OCI-LY7 (cell line): ENCODE measurements at regions not wholly inside any gene's neighbourhood (a gene's known extent, or its start where the extent isn't known, plus 50 kb on each side); places are given as distances from the start of the nearest gene placed in this dataset.

Source experiments
- BruUV-seq: library from RNA; stranded (reverse); fragments of 400-500 nt; replicated peaks from 2 replicates; lab custom pipeline; 2021; lab: Mats Ljungman, UMichigan
- CTCF ChIA-PET: fragments of 300-600 bp; sonication (Branson Sonifier 250); formaldehyde crosslinking; loops from one replicate; lab custom pipeline; 2022; ENCODE audit warnings: antibody characterized with exemption; ENCODE audit not compliant: unreplicated experiment; lab: Charles Lee
- POLR2A ChIA-PET: fragments of 300-600 bp; sonication (Branson Sonifier 250); formaldehyde crosslinking; loops from one replicate; lab custom pipeline; 2022; ENCODE audit warnings: antibody characterized with exemption; lab: Charles Lee
- DNase-seq: peaks from one replicate; pipeline ENCODE4 v3.0.0-alpha.2; 2015; ENCODE audit warnings: low spot score
- H2AFZ ChIP-seq: fragments of 200-600 bp; sonication (generic), shearing (Covaris generic); 2 replicates; pipeline ENCODE4 v1.6.1; 2014; ENCODE audit warnings: mild to moderate bottlenecking, antibody characterized with exemption, low read length, moderate library complexity
- H3K27ac ChIP-seq: fragments of 200-600 bp; sonication (generic); 2 replicates; pipeline ENCODE4 v1.5.1; 2014; ENCODE audit warnings: mixed run types, low read depth, mild to moderate bottlenecking, moderate library complexity, low read length, inconsistent platforms; ENCODE audit not compliant: poor library complexity, severe bottlenecking
- H3K36me3 ChIP-seq: fragments of 200-600 bp; sonication (generic); 2 replicates; pipeline ENCODE4 v1.6.1; 2014; ENCODE audit warnings: mild to moderate bottlenecking, antibody characterized with exemption, low read length, moderate library complexity, mixed read lengths; ENCODE audit not compliant: insufficient read depth
- H3K4me1 ChIP-seq: fragments of 200-600 bp; sonication (generic); 2 replicates; pipeline ENCODE4 v1.5.1; 2014; ENCODE audit warnings: mild to moderate bottlenecking, low read length; ENCODE audit not compliant: insufficient read depth, poor library complexity, severe bottlenecking
- H3K4me2 ChIP-seq: fragments of 200-600 bp; sonication (generic); 2 replicates; pipeline ENCODE4 v1.6.1; 2014; ENCODE audit warnings: mild to moderate bottlenecking, low read length
- H3K4me3 ChIP-seq: fragments of 200-600 bp; sonication (generic); 2 replicates; pipeline ENCODE4 v1.5.1; 2014; ENCODE audit warnings: mild to moderate bottlenecking, low read depth, low read length; ENCODE audit not compliant: poor library complexity, severe bottlenecking
- H3K79me2 ChIP-seq: fragments of 200-600 bp; sonication (generic); 2 replicates; pipeline ENCODE4 v1.6.1; 2016; ENCODE audit warnings: low read depth, mild to moderate bottlenecking, low read length, moderate library complexity, mixed read lengths; ENCODE audit not compliant: insufficient read depth
- H3K9me2 ChIP-seq: fragments of 200-600 bp; sonication (generic); 2 replicates; pipeline ENCODE4 v1.6.1; 2016; ENCODE audit warnings: mild to moderate bottlenecking, low read length, mixed read lengths; ENCODE audit not compliant: insufficient read depth
- H3K9me3 ChIP-seq: fragments of 200-600 bp; sonication (generic); 2 replicates; pipeline ENCODE4 v1.6.1; 2014; ENCODE audit warnings: mild to moderate bottlenecking, mixed run types, low read length, mixed read lengths
- H4K20me1 ChIP-seq: fragments of 200-600 bp; sonication (generic); 2 replicates; pipeline ENCODE4 v1.6.1; 2014; ENCODE audit warnings: mild to moderate bottlenecking, antibody characterized with exemption, low read length, moderate library complexity, mixed read lengths; ENCODE audit not compliant: insufficient read depth
- CTCF ChIP-seq: fragments of 200-600 bp; sonication (generic); conservative IDR thresholded peaks from 2 replicates; pipeline ENCODE4 v1.5.1; 2014; ENCODE audit warnings: mild to moderate bottlenecking, antibody characterized with exemption, low read length, moderate library complexity, mixed read lengths
- EZH2phosphoT487 ChIP-seq: fragments of 200-600 bp; sonication (generic); IDR thresholded peaks from 2 replicates; pipeline ENCODE4 v1.6.1; 2018; ENCODE audit warnings: low read depth, borderline replicate concordance, mild to moderate bottlenecking, mixed run types, antibody characterized with exemption, low read length, moderate library complexity, mixed read lengths
- intact Hi-C: fragments of 100-400 bp; cut with micrococcal nuclease; formaldehyde crosslinking; loops from one replicate; pipeline ENCODE4 v1.10.0; 2022; ENCODE audit not compliant: unreplicated experiment

- H3K79me2 ChIP-seq, result no peaks in the 10 kb centered on the region
- no peak overlapping the region for H3K4me3 ChIP-seq
- H3K27ac ChIP-seq, result no peak overlapping the region
- no peaks in the 10 kb centered on the region for H3K9me2 ChIP-seq
- ChIA-PET POLR2A (interaction anchor here (0.7 kb wide), 2 partner anchors 8 to 24 kb away, joined by 3 read pairs; no protein-coding TSS in a partner anchor), CTCF (no interaction called here)
- H3K4me2 ChIP-seq, result no peak overlapping the region
- no peak for DNase-seq
- no peaks in the 10 kb centered on the region for H3K36me3 ChIP-seq
- no TSS peak for BruUV-seq
- TF ChIP-seq EZH2phosphoT487 (no peak), CTCF (no peak)
- no peak overlapping the region for H2AFZ ChIP-seq
- H3K4me1 ChIP-seq, result no peaks in the 10 kb centered on the region
- H4K20me1 ChIP-seq, result no peaks in the 10 kb centered on the region
- intact Hi-C loops, result no loop called here
- no peaks in the 10 kb centered on the region for H3K9me3 ChIP-seq
These were observed 108.9 kb downstream of the FHIP1A start for GRCh38 chr4:151517896-151518295.

GRCh38 chr4:151518359-151518758 lies 109.4 kb downstream of the FHIP1A start:
- Histone ChIP-seq H2AFZ (no peak overlapping the region), H3K4me3 (no peak overlapping the region), H3K27ac (no peak overlapping the region), H3K4me1 (no peaks in the 10 kb centered on the region), H3K36me3 (no peaks in the 10 kb centered on the region), H3K9me2 (no peaks in the 10 kb centered on the region), H3K9me3 (no peaks in the 10 kb centered on the region), H4K20me1 (no peaks in the 10 kb centered on the region), H3K4me2 (no peak overlapping the region), H3K79me2 (no peaks in the 10 kb centered on the region)
- DNase-seq, result no peak
- intact Hi-C loops, result no loop called here
- no peak for TF ChIP-seq CTCF
- no peak for TF ChIP-seq EZH2phosphoT487
- BruUV-seq, result no TSS peak
- POLR2A ChIA-PET, result no interaction called here
- CTCF ChIA-PET, result no interaction called here

GRCh38 chr4:151519728-151520415 lies 110.9 kb downstream of the FHIP1A start:
- ChIA-PET POLR2A (no interaction called here), CTCF (no interaction called here)
- DNase-seq, result no peak
- intact Hi-C loops, result no loop called here
- H3K9me3 ChIP-seq, result no peaks in the 10 kb centered on the region
- no peaks in the 10 kb centered on the region for H3K9me2 ChIP-seq
- H3K27ac ChIP-seq, result no peak overlapping the region
- H4K20me1 ChIP-seq, result no peaks in the 10 kb centered on the region
- no peak overlapping the region for H3K4me2 ChIP-seq
- H3K4me3 ChIP-seq, result no peak overlapping the region
- H2AFZ ChIP-seq, result no peak overlapping the region
- no peaks in the 10 kb centered on the region for H3K36me3 ChIP-seq
- no peak for TF ChIP-seq CTCF
- no peak for TF ChIP-seq EZH2phosphoT487
- no TSS peak for BruUV-seq
- no peaks in the 10 kb centered on the region for H3K4me1 ChIP-seq
- H3K79me2 ChIP-seq, result no peaks in the 10 kb centered on the region
